ENCODE measurements at regions not wholly inside any gene's neighbourhood (a gene's known extent, or its start where the extent isn't known, plus 50 kb on each side); places are given as distances from the start of the nearest gene placed in this dataset.

GRCh38 chr11:38315151-38315550 is 1717.1 kb upstream of the RAG2 start:
- no peak for DNase-seq
- Histone ChIP-seq H3K9me3 (ENCODE audit: control insufficient read depth, low read length) (peaks cover 6% of the 10 kb centered on the region), H3K9ac (ENCODE audit: extremely low read depth, low read length, poor library complexity, severe bottlenecking) (no peak overlapping the region), H3K27me3 (ENCODE audit: control insufficient read depth, insufficient read depth, low read length, poor library complexity, severe bottlenecking) (no peaks in the 10 kb centered on the region), H3K4me3 (ENCODE audit: low read length) (no peak overlapping the region), H3K36me3 (ENCODE audit: control insufficient read depth, insufficient read depth, low read length) (no peaks in the 10 kb centered on the region), H3K4me1 (ENCODE audit: control insufficient read depth, insufficient read depth, low read length) (no peaks in the 10 kb centered on the region), H3K27ac (ENCODE audit: low read depth, low read length) (no peak overlapping the region)
- Mint-ChIP-seq H3K4me3 (no peak overlapping the region), H3K27me3 (ENCODE audit: insufficient read depth) (no peaks in the 10 kb centered on the region), H3K27ac (no peak overlapping the region), H3K4me1 (peaks cover 2% of the 10 kb centered on the region), H3K9me3 (peaks cover 10% of the 10 kb centered on the region), H3K36me3 (ENCODE audit: low read depth) (no peaks in the 10 kb centered on the region)
- WGBS, 2 experiments (ENCODE audit: insufficient coverage in 1 of 2, insufficient read length in 1 of 2) = 83 to 96% methylated on average over 1 of the region's 1 CpG
- no peak for TF ChIP-seq CTCF (conservative IDR thresholded peaks at IDR 0.05)

GRCh38 chr11:38307455-38307854 is 1709.4 kb upstream of the RAG2 start:
- H3K9me3 ChIP-seq (ENCODE audit: control insufficient read depth, low read length) = no peaks in the 10 kb centered on the region
- Mint-ChIP-seq H3K9me3 (no peaks in the 10 kb centered on the region), H3K27me3 (ENCODE audit: insufficient read depth) (no peaks in the 10 kb centered on the region), H3K36me3 (ENCODE audit: low read depth) (no peaks in the 10 kb centered on the region), H3K4me1 (no peaks in the 10 kb centered on the region), H3K27ac (no peak overlapping the region), H3K4me3 (no peak overlapping the region)
- no peak for DNase-seq
- H3K27me3 ChIP-seq (ENCODE audit: control insufficient read depth, insufficient read depth, low read length, poor library complexity, severe bottlenecking) = no peaks in the 10 kb centered on the region
- no peak overlapping the region for H3K9ac ChIP-seq (ENCODE audit: extremely low read depth, low read length, poor library complexity, severe bottlenecking)
- H3K36me3 ChIP-seq (ENCODE audit: control insufficient read depth, insufficient read depth, low read length) = no peaks in the 10 kb centered on the region
- H3K4me3 ChIP-seq (ENCODE audit: low read length) = no peak overlapping the region
- H3K27ac ChIP-seq (ENCODE audit: low read depth, low read length) = no peak overlapping the region
- 92% methylated on average over 1 of the region's 1 CpG; no CpG with 5 or more reads in 1 of the 2 experiments for WGBS, 2 experiments (ENCODE audit: insufficient coverage in 1 of 2, insufficient read length in 1 of 2)
- no peak for TF ChIP-seq CTCF (conservative IDR thresholded peaks at IDR 0.05)
- H3K4me1 ChIP-seq (ENCODE audit: control insufficient read depth, insufficient read depth, low read length) = no peaks in the 10 kb centered on the region

GRCh38 chr11:38305682-38306081 is 1707.6 kb upstream of the RAG2 start:
- H3K27me3 Mint-ChIP-seq (ENCODE audit: insufficient read depth) = no peaks in the 10 kb centered on the region
- Histone ChIP-seq H3K9ac (ENCODE audit: extremely low read depth, low read length, poor library complexity, severe bottlenecking) (no peak overlapping the region), H3K9me3 (ENCODE audit: control insufficient read depth, low read length) (no peaks in the 10 kb centered on the region), H3K27me3 (ENCODE audit: control insufficient read depth, insufficient read depth, low read length, poor library complexity, severe bottlenecking) (no peaks in the 10 kb centered on the region), H3K36me3 (ENCODE audit: control insufficient read depth, insufficient read depth, low read length) (no peaks in the 10 kb centered on the region), H3K4me1 (ENCODE audit: control insufficient read depth, insufficient read depth, low read length) (no peaks in the 10 kb centered on the region), H3K27ac (ENCODE audit: low read depth, low read length) (no peak overlapping the region), H3K4me3 (ENCODE audit: low read length) (no peak overlapping the region)
- H3K27ac Mint-ChIP-seq = no peak overlapping the region
- H3K4me1 Mint-ChIP-seq = no peaks in the 10 kb centered on the region
- no peaks in the 10 kb centered on the region for H3K9me3 Mint-ChIP-seq
- WGBS, 2 experiments (ENCODE audit: insufficient coverage in 1 of 2, insufficient read length in 1 of 2) = 91 to 100% methylated on average over 3 to 6 of the region's 6 CpGs
- no peak for DNase-seq
- no peaks in the 10 kb centered on the region for H3K36me3 Mint-ChIP-seq (ENCODE audit: low read depth)
- TF ChIP-seq CTCF (conservative IDR thresholded peaks at IDR 0.05) = no peak
- H3K4me3 Mint-ChIP-seq = no peak overlapping the region
